Stimulated activated naive CD8-positive, alpha-beta T cell treated with anti-CD3 and anti-CD28 coated beads, Interleukin-15, amount 100 ng/mL, for 72 hours (primary cell): ENCODE measurements at regions not wholly inside any gene's neighbourhood (a gene's known extent, or its start where the extent isn't known, plus 50 kb on each side); places are given as distances from the start of the nearest gene placed in this dataset.
"Not testable (repeated sequence)": the region's sequence is repeated elsewhere in the genome, so short reads cannot be mapped to it uniquely, and the experiment has no call there.

Experiments used
- ATAC-seq: fragments of 150-1000 bp; cut with Tn5 transposase; 2 replicates; pipeline ENCODE4 v1.10.0; 2021; ENCODE audit warnings: mild to moderate bottlenecking, moderate library complexity
- DNase-seq, 2 donors: peaks; one replicate each; pipeline ENCODE4 v3.0.0; 2021 to 2022
- H3K27ac Mint-ChIP-seq, 2 donors: one replicate each; pipeline ENCODE4 v1.8.0; 2022; ENCODE audit warnings: mild to moderate bottlenecking in 2 of 2, mixed read lengths in 2 of 2, moderate library complexity in 2 of 2
- H3K27me3 Mint-ChIP-seq: one replicate; pipeline ENCODE4 v1.8.0; 2022; ENCODE audit warnings: mixed read lengths
- H3K4me1 Mint-ChIP-seq: one replicate; pipeline ENCODE4 v1.8.0; 2022; ENCODE audit warnings: mild to moderate bottlenecking, mixed read lengths
- H3K4me3 Mint-ChIP-seq, 2 donors: one replicate each; pipeline ENCODE4 v1.8.0; 2022; ENCODE audit warnings: mild to moderate bottlenecking in 2 of 2, mixed read lengths in 2 of 2, moderate library complexity in 1 of 2
- H3K9me3 Mint-ChIP-seq, 2 donors: one replicate each; pipeline ENCODE4 v1.8.0; 2022; ENCODE audit warnings: mixed read lengths in 2 of 2

GRCh38 chr15:39508536-39508935, 72.3 kb upstream of the THBS1 start:
- ATAC-seq (no peak), DNase-seq (no peak)
- Mint-ChIP-seq H3K9me3 (no peaks in the 10 kb centered on the region), H3K27me3 (peaks cover 8% of the 10 kb centered on the region), H3K27ac (peak overlapping the region in 1 of 2 donors; percentile 22), H3K4me1 (no peaks in the 10 kb centered on the region), H3K4me3 (no peak overlapping the region)

DNA sequence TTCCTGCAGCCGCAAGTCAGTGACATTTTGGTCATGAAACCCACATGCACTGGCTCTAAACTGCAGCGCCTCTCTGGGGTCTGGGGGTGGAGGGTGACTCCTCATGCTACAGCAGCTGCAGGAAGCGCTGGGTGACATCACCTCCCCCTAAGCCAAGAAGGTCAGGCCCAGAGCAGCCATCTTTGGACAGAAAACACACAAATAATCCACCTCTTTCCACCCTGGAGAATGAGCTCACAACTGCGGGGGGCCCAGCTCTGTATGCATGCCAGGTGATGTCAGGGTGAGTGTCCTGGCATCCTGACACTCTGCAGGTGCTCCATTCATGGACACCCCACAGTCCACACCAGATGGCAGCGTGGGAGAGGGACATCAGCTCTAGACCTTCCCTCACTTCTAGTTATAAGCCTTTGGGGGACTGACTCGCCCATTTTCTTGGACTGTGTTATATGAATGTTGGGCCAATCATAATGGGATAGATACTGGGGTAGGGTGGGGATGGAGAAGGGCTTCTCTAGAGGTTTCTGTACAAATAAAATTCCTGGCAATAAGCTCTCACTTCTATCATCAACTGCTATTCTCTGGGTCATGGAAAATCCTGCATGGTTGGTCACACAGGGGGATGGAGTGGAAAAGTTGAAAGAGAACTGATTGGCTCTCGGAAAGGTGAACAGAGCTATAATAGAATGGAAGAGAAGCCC, 70.7 kb upstream of the THBS1 start:
- no peaks in the 10 kb centered on the region for H3K4me1 Mint-ChIP-seq
- no peak for ATAC-seq
- H3K27ac Mint-ChIP-seq: no peak overlapping the region
- H3K4me3 Mint-ChIP-seq: no peak overlapping the region
- DNase-seq: no peak
- peaks cover 8% of the 10 kb centered on the region for H3K27me3 Mint-ChIP-seq
- H3K9me3 Mint-ChIP-seq: peaks cover 0 to 5% of the 10 kb centered on the region in 2 donors

GRCh38 chr15:39511000-39511915, 69.6 kb upstream of the THBS1 start:
- Mint-ChIP-seq H3K9me3 (peaks cover 0 to 8% of the 10 kb centered on the region in 2 donors), H3K27ac (peak overlapping the region in 1 of 2 donors; percentile 23), H3K4me1 (no peaks in the 10 kb centered on the region), H3K4me3 (no peak overlapping the region), H3K27me3 (peaks cover 14% of the 10 kb centered on the region)
- ATAC-seq (no peak), DNase-seq (no peak)

- no peak overlapping the region for H3K27ac Mint-ChIP-seq
- peaks cover 14% of the 10 kb centered on the region for H3K27me3 Mint-ChIP-seq
- H3K9me3 Mint-ChIP-seq: peaks cover 0 to 10% of the 10 kb centered on the region in 2 donors
- no peaks in the 10 kb centered on the region for H3K4me1 Mint-ChIP-seq
- H3K4me3 Mint-ChIP-seq: no peak overlapping the region
- no peak for ATAC-seq
- DNase-seq: no peak
Observed at GRCh38 chr15:39511916-39512260, 69.0 kb upstream of the THBS1 start.

- no peak for ATAC-seq
- Mint-ChIP-seq H3K4me1 (no peaks in the 10 kb centered on the region), H3K27ac (no peak overlapping the region), H3K4me3 (no peak overlapping the region), H3K27me3 (peaks cover 14% of the 10 kb centered on the region), H3K9me3 (peaks cover 0 to 10% of the 10 kb centered on the region in 2 donors)
- DNase-seq: no peak
Observed at GRCh38 chr15:39512643-39513042, 68.2 kb upstream of the THBS1 start.

GRCh38 chr15:39513936-39514335, 66.9 kb upstream of the THBS1 start:
- ATAC-seq (no peak), DNase-seq (no peak)
- Mint-ChIP-seq H3K27ac (no peak overlapping the region), H3K4me1 (no peaks in the 10 kb centered on the region), H3K27me3 (peaks cover 23% of the 10 kb centered on the region), H3K9me3 (peaks cover 0 to 10% of the 10 kb centered on the region in 2 donors), H3K4me3 (no peak overlapping the region)

GRCh38 chr15:39514933-39515332, 65.9 kb upstream of the THBS1 start:
- Mint-ChIP-seq H3K27ac (no peak overlapping the region), H3K4me1 (no peaks in the 10 kb centered on the region), H3K4me3 (no peak overlapping the region), H3K9me3 (peaks cover 0 to 10% of the 10 kb centered on the region in 2 donors), H3K27me3 (peaks cover 23% of the 10 kb centered on the region)
- ATAC-seq (no peak), DNase-seq (no peak)

- H3K27me3 Mint-ChIP-seq: peaks cover 21% of the 10 kb centered on the region
- ATAC-seq: no peak
- H3K4me3 Mint-ChIP-seq: no peak overlapping the region
- peaks cover 0 to 10% of the 10 kb centered on the region in 2 donors for H3K9me3 Mint-ChIP-seq
- H3K27ac Mint-ChIP-seq: no peak overlapping the region
- no peak for DNase-seq
- no peaks in the 10 kb centered on the region for H3K4me1 Mint-ChIP-seq
Observed at GRCh38 chr15:39515765-39516164, 65.1 kb upstream of the THBS1 start.

- Mint-ChIP-seq H3K4me3 (no peak overlapping the region), H3K4me1 (no peaks in the 10 kb centered on the region), H3K27me3 (peaks cover 23% of the 10 kb centered on the region), H3K27ac (no peak overlapping the region), H3K9me3 (peaks cover 0 to 10% of the 10 kb centered on the region in 2 donors)
- no peak for ATAC-seq
- no peak for DNase-seq
Observed at GRCh38 chr15:39517122-39517855, 63.6 kb upstream of the THBS1 start.

GRCh38 chr15:39523968-39524367, 56.9 kb upstream of the THBS1 start:
- not testable (repeated sequence) for H3K27me3 Mint-ChIP-seq, ATAC-seq, H3K4me3 Mint-ChIP-seq, H3K9me3 Mint-ChIP-seq, H3K4me1 Mint-ChIP-seq, DNase-seq
- peak overlapping the region in 1 of 2 donors; percentile 27 for H3K27ac Mint-ChIP-seq

- H3K9me3 Mint-ChIP-seq: no peaks in the 10 kb centered on the region
- no peak overlapping the region for H3K4me3 Mint-ChIP-seq
- DNase-seq: no peak
- H3K27ac Mint-ChIP-seq: no peak overlapping the region
- ATAC-seq: no peak
- H3K4me1 Mint-ChIP-seq: no peaks in the 10 kb centered on the region
- H3K27me3 Mint-ChIP-seq: no peaks in the 10 kb centered on the region
Observed at GRCh38 chr15:39529457-39529856, 51.4 kb upstream of the THBS1 start.

DNA sequence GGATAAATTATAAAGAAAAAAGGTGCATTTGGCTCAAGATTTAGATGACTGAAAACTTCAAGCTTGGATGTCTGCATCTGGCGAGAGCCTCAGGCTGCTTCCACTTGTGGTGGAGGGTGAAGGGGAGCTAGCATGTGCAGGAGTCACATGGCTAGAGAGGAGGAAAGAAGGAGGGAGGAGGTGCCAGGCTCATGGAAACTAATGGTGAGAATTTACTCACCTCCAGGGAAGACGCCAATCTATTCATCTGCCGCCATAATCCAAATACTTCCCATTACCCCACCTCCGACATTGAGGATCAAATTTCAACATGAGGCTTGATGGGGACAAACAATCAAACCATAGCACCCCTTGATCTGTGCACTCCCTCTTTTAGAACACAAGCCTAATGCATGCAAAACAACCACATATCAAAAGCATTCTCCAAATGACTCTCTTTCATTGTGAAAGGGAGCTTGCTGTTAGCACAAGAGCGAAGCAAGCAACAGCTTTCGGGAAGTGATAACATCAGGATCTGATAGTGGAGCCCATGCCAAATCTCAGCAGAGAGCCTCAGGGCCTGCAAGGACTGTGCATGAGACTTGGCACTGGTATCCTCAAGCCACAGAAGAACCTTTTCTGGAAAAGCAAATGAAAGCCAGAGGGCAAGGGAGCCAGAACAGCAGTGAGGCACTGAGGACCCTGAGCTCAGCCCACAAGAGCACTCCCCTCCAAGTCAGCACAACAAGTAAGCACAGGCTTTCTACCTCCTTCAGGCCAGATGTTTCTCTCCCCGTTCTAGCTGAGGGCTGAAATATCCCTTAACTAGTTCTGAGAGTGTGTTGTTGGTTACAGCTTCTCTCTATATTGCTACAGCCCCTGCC, 50.2 kb upstream of the THBS1 start:
- ATAC-seq (no peak), DNase-seq (no peak)
- Mint-ChIP-seq H3K27ac (peak overlapping the region in 1 of 2 donors; percentile 48), H3K9me3 (no peaks in the 10 kb centered on the region), H3K27me3 (no peaks in the 10 kb centered on the region), H3K4me1 (no peaks in the 10 kb centered on the region), H3K4me3 (no peak overlapping the region)
